ENCODE measurements at regions not wholly inside any gene's neighbourhood (a gene's known extent, or its start where the extent isn't known, plus 50 kb on each side); places are given as distances from the start of the nearest gene placed in this dataset.
"Not testable (repeated sequence)": the region's sequence is repeated elsewhere in the genome, so short reads cannot be mapped to it uniquely, and the experiment has no call there.

DNA sequence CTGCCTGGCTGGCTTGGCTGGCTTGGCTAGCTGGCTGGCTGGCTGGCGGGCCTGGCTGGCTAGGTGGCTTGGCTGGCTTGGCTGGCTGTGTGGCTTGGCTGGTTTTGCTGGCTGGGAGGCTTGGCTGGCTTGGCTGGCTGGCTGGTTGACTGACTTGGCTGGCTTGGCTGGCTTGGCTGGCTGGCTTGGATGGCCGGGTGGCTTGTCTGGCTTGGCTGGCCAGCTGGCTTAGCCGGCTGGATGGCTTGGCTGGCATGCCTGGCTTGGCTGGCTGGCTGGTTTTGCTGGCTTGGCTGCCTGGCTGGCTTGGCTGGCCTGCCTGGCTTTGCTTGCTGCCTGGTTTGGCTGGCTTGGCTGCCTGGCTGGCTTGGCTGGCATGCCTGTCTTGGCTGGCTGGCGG, 2817.3 kb downstream of the RPIA start:
- H3K4me3 Mint-ChIP-seq; H3F3A ChIP-seq (replicated peaks; ENCODE audit: low read depth); H3K9me3 Mint-ChIP-seq; H3K27ac Mint-ChIP-seq; H3K27ac ChIP-seq (ENCODE audit: low read depth); H3K4me2 ChIP-seq; DNase-seq (ENCODE audit: low spot score); H3K9me2 ChIP-seq (ENCODE audit: insufficient read depth); H3K27me3 Mint-ChIP-seq (ENCODE audit: insufficient read depth, low read depth, poor library complexity); H3K4me1 ChIP-seq (ENCODE audit: insufficient read depth); H3K79me2 ChIP-seq (replicated peaks; ENCODE audit: insufficient read depth); H4K20me1 ChIP-seq (replicated peaks; ENCODE audit: insufficient read depth); ATAC-seq; H2AFZ ChIP-seq; H3K4me3 ChIP-seq; H3K36me3 ChIP-seq (ENCODE audit: insufficient read depth); H3K27me3 ChIP-seq (ENCODE audit: insufficient read depth); H3K36me3 Mint-ChIP-seq (ENCODE audit: low read depth); H3K4me1 Mint-ChIP-seq: not testable (repeated sequence)

DNA sequence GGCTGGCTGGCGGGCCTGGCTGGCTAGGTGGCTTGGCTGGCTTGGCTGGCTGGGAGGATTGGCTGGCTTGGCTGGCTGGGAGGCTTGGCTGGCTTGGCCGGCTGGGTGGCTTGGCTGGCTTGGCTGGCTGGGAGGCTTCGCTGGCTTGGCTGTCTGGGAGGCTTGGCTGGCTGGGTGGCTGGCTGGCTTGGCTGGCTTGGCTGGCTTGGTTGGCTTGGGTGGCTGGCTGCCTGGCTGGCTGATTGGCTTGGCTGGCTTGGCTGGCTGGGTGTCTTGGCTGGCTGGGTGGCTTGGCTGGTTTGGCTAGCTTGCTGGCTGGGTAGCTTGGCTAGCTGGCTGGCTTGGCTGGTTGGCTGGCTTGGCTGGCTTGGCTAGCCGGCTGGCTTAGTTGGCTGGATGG, 2817.8 kb downstream of the RPIA start:
- H3K27ac Mint-ChIP-seq; H3K27me3 Mint-ChIP-seq (ENCODE audit: insufficient read depth, low read depth, poor library complexity); H4K20me1 ChIP-seq (replicated peaks; ENCODE audit: insufficient read depth); H2AFZ ChIP-seq; H3K4me3 ChIP-seq; H3K79me2 ChIP-seq (replicated peaks; ENCODE audit: insufficient read depth); H3K27me3 ChIP-seq (ENCODE audit: insufficient read depth); H3K4me2 ChIP-seq; H3K4me1 ChIP-seq (ENCODE audit: insufficient read depth); H3K36me3 Mint-ChIP-seq (ENCODE audit: low read depth); DNase-seq (ENCODE audit: low spot score); H3K27ac ChIP-seq (ENCODE audit: low read depth); H3K36me3 ChIP-seq (ENCODE audit: insufficient read depth); H3K4me3 Mint-ChIP-seq; ATAC-seq; H3F3A ChIP-seq (replicated peaks; ENCODE audit: low read depth); H3K4me1 Mint-ChIP-seq; H3K9me2 ChIP-seq (ENCODE audit: insufficient read depth); H3K9me3 Mint-ChIP-seq: not testable (repeated sequence)

DNA sequence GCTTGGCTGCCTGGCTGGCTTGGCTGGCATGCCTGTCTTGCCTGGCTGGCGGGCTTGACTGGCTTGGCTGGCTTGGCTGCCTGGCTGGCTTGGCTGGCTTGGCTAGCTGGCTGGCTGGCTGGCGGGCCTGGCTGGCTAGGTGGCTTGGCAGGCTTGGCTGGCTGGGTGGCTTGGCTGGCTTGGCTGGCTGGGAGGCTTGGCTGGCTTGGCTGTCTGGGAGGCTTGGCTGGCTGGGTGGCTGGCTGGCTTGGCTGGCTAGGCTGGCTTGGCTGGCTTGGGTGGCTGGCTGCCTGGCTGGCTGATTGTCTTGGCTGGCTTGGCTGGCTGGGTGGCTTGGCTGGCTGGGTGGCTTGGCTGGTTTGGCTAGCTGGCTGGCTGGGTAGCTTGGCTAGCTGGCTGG, 2819.7 kb downstream of the RPIA start:
- ATAC-seq; H3K27ac ChIP-seq (ENCODE audit: low read depth); H3K4me1 Mint-ChIP-seq; H3K9me3 Mint-ChIP-seq; H3K36me3 ChIP-seq (ENCODE audit: insufficient read depth); H3K27me3 Mint-ChIP-seq (ENCODE audit: insufficient read depth, low read depth, poor library complexity); H3K36me3 Mint-ChIP-seq (ENCODE audit: low read depth); H3K27me3 ChIP-seq (ENCODE audit: insufficient read depth); H3K4me1 ChIP-seq (ENCODE audit: insufficient read depth); H3K9me2 ChIP-seq (ENCODE audit: insufficient read depth); H3K4me2 ChIP-seq; H4K20me1 ChIP-seq (replicated peaks; ENCODE audit: insufficient read depth); H3F3A ChIP-seq (replicated peaks; ENCODE audit: low read depth); H3K79me2 ChIP-seq (replicated peaks; ENCODE audit: insufficient read depth); H3K27ac Mint-ChIP-seq; DNase-seq (ENCODE audit: low spot score); H3K4me3 ChIP-seq; H3K4me3 Mint-ChIP-seq; H2AFZ ChIP-seq: not testable (repeated sequence)

- H3K27ac Mint-ChIP-seq; H3K4me1 Mint-ChIP-seq; H3K36me3 ChIP-seq (ENCODE audit: insufficient read depth); H3K4me3 Mint-ChIP-seq; H2AFZ ChIP-seq; H3K9me3 Mint-ChIP-seq; H3K27me3 Mint-ChIP-seq (ENCODE audit: insufficient read depth, low read depth, poor library complexity); H4K20me1 ChIP-seq (replicated peaks; ENCODE audit: insufficient read depth); H3K4me1 ChIP-seq (ENCODE audit: insufficient read depth); H3K27ac ChIP-seq (ENCODE audit: low read depth); H3K27me3 ChIP-seq (ENCODE audit: insufficient read depth); H3K9me2 ChIP-seq (ENCODE audit: insufficient read depth); ATAC-seq; H3K4me3 ChIP-seq; H3F3A ChIP-seq (replicated peaks; ENCODE audit: low read depth); DNase-seq (ENCODE audit: low spot score); H3K79me2 ChIP-seq (replicated peaks; ENCODE audit: insufficient read depth); H3K36me3 Mint-ChIP-seq (ENCODE audit: low read depth); H3K4me2 ChIP-seq: not testable (repeated sequence)
Measured at GRCh38 chr2:91515966-91516365, 2824.5 kb downstream of the RPIA start.

DNA sequence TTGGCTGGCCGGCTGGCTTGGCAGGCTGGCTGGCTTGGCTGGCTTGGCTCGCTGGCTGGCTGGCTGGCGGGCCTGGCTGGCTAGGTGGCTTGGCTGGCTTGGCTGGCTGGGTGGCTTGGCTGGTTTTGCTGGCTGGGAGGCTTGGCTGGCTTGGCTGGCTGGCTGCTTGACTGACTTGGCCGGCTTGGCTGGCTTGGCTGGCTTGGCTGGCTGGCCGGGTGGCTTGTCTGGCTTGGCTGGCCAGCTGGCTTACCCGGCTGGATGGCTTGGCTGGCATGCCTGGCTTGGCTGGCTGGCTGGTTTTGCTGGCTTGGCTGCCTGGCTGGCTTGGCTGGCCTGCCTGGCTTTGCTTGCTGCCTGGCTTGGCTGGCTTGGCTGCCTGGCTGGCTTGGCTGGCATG, 2825.2 kb downstream of the RPIA start:
- H3K4me3 ChIP-seq; H3K9me2 ChIP-seq (ENCODE audit: insufficient read depth); H3K4me1 Mint-ChIP-seq; H3K4me2 ChIP-seq; H3K36me3 ChIP-seq (ENCODE audit: insufficient read depth); H3K36me3 Mint-ChIP-seq (ENCODE audit: low read depth); H2AFZ ChIP-seq; H3K27me3 Mint-ChIP-seq (ENCODE audit: insufficient read depth, low read depth, poor library complexity); H3K9me3 Mint-ChIP-seq; H3K27ac ChIP-seq (ENCODE audit: low read depth); DNase-seq (ENCODE audit: low spot score); H3K27me3 ChIP-seq (ENCODE audit: insufficient read depth); H3K4me3 Mint-ChIP-seq; H3K79me2 ChIP-seq (replicated peaks; ENCODE audit: insufficient read depth); H3K27ac Mint-ChIP-seq; H3F3A ChIP-seq (replicated peaks; ENCODE audit: low read depth); ATAC-seq; H4K20me1 ChIP-seq (replicated peaks; ENCODE audit: insufficient read depth); H3K4me1 ChIP-seq (ENCODE audit: insufficient read depth): not testable (repeated sequence)

GRCh38 chr2:91517846-91518245, 2826.4 kb downstream of the RPIA start:
- not testable (repeated sequence) for H3K36me3 Mint-ChIP-seq (ENCODE audit: low read depth); H3K9me3 Mint-ChIP-seq; H4K20me1 ChIP-seq (replicated peaks; ENCODE audit: insufficient read depth); H3K4me2 ChIP-seq; H3K27ac ChIP-seq (ENCODE audit: low read depth); H2AFZ ChIP-seq; H3K27ac Mint-ChIP-seq; H3K27me3 Mint-ChIP-seq (ENCODE audit: insufficient read depth, low read depth, poor library complexity); H3K4me3 Mint-ChIP-seq; H3K4me1 Mint-ChIP-seq; H3K36me3 ChIP-seq (ENCODE audit: insufficient read depth); H3K27me3 ChIP-seq (ENCODE audit: insufficient read depth); H3K9me2 ChIP-seq (ENCODE audit: insufficient read depth); H3K4me3 ChIP-seq; H3K79me2 ChIP-seq (replicated peaks; ENCODE audit: insufficient read depth); ATAC-seq; H3K4me1 ChIP-seq (ENCODE audit: insufficient read depth); H3F3A ChIP-seq (replicated peaks; ENCODE audit: low read depth); DNase-seq (ENCODE audit: low spot score)

- ATAC-seq; H3K4me2 ChIP-seq; H3K9me2 ChIP-seq (ENCODE audit: insufficient read depth); H3F3A ChIP-seq (replicated peaks; ENCODE audit: low read depth); H3K4me1 Mint-ChIP-seq; H4K20me1 ChIP-seq (replicated peaks; ENCODE audit: insufficient read depth); H3K4me3 ChIP-seq; H3K9me3 Mint-ChIP-seq; H3K4me1 ChIP-seq (ENCODE audit: insufficient read depth); H3K27me3 Mint-ChIP-seq (ENCODE audit: insufficient read depth, low read depth, poor library complexity); H3K36me3 Mint-ChIP-seq (ENCODE audit: low read depth); H2AFZ ChIP-seq; H3K27me3 ChIP-seq (ENCODE audit: insufficient read depth); H3K4me3 Mint-ChIP-seq; H3K27ac ChIP-seq (ENCODE audit: low read depth); H3K36me3 ChIP-seq (ENCODE audit: insufficient read depth); H3K79me2 ChIP-seq (replicated peaks; ENCODE audit: insufficient read depth); H3K27ac Mint-ChIP-seq; DNase-seq (ENCODE audit: low spot score): not testable (repeated sequence)
Measured at GRCh38 chr2:91518361-91518981, 2827.0 kb downstream of the RPIA start.

All from GM23338 (cell line).